ENCODE measurements at regions not wholly inside any gene's neighbourhood (a gene's known extent, or its start where the extent isn't known, plus 50 kb on each side); places are given as distances from the start of the nearest gene placed in this dataset.

GRCh38 chr10:44805466-44806210 is 105.5 kb upstream of the TMEM72 start:
- Histone ChIP-seq H4K20me1 (ENCODE audit: insufficient read depth, poor library complexity, severe bottlenecking) (no peaks in the 10 kb centered on the region), H3K9me3 (ENCODE audit: low read depth) (no peaks in the 10 kb centered on the region), H3K27ac (no peak overlapping the region), H3K4me3 (no peak overlapping the region), H3K36me3 (replicated peaks; ENCODE audit: insufficient read depth, low read depth) (no peaks in the 10 kb centered on the region), H3K4me2 (no peak overlapping the region), H2AFZ (no peak overlapping the region), H3K79me2 (no peaks in the 10 kb centered on the region), H3K9me2 (replicated peaks; ENCODE audit: insufficient read depth) (no peaks in the 10 kb centered on the region), H3K4me1 (ENCODE audit: insufficient read depth) (no peaks in the 10 kb centered on the region), H3K27me3 (no peaks in the 10 kb centered on the region)
- no peak for TF ChIP-seq EZH2 (IDR thresholded peaks at IDR 0.05; ENCODE audit: borderline replicate concordance)
- no peak for TF ChIP-seq CTCF (IDR thresholded peaks at IDR 0.05; ENCODE audit: poor library complexity)
- no peak for TF ChIP-seq EZH2phosphoT487 (IDR thresholded peaks at IDR 0.05; ENCODE audit: low read depth, severe bottlenecking, unreplicated experiment)
- 78% methylated on average over 6 of the region's 6 CpGs for WGBS (ENCODE audit: low lambda C conversion rate, missing lambda C conversion rate)
- DNase-seq (ENCODE audit: low spot score): no peak

DNA sequence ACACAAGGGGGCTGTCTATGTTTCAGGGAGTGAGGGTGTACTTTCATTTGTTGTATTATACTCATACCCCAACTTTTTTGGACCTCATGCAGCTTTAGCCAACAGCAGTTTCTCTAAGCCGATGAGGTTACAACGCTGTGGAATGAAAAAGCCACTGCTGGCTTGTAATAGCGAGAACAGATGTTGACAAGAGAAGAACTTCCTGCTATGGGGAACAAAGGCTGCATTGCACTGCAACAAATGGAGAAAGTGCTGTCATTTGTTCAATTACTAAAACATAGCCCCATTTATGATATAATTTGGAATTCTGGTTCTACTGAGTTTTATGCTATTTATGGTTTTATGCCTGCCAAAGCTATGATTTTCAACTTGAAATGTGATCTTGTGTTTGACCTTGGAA is 104.2 kb upstream of the TMEM72 start:
- TF ChIP-seq EZH2 (IDR thresholded peaks at IDR 0.05; ENCODE audit: borderline replicate concordance): no peak
- no peaks in the 10 kb centered on the region for H3K9me2 ChIP-seq (replicated peaks; ENCODE audit: insufficient read depth)
- no peaks in the 10 kb centered on the region for H4K20me1 ChIP-seq (ENCODE audit: insufficient read depth, poor library complexity, severe bottlenecking)
- no peak overlapping the region for H2AFZ ChIP-seq
- no peaks in the 10 kb centered on the region for H3K79me2 ChIP-seq
- 70% methylated on average over 3 of the region's 3 CpGs for WGBS (ENCODE audit: low lambda C conversion rate, missing lambda C conversion rate)
- no peak overlapping the region for H3K4me3 ChIP-seq
- no peaks in the 10 kb centered on the region for H3K4me1 ChIP-seq (ENCODE audit: insufficient read depth)
- no peak overlapping the region for H3K27ac ChIP-seq
- no peaks in the 10 kb centered on the region for H3K36me3 ChIP-seq (replicated peaks; ENCODE audit: insufficient read depth, low read depth)
- H3K27me3 ChIP-seq: no peaks in the 10 kb centered on the region
- DNase-seq (ENCODE audit: low spot score): no peak
- H3K9me3 ChIP-seq (ENCODE audit: low read depth): no peaks in the 10 kb centered on the region
- no peak overlapping the region for H3K4me2 ChIP-seq

GRCh38 chr10:44807451-44807850 is 103.7 kb upstream of the TMEM72 start:
- no peaks in the 10 kb centered on the region for H3K4me1 ChIP-seq (ENCODE audit: insufficient read depth)

GRCh38 chr10:44809647-44810046 is 101.5 kb upstream of the TMEM72 start:
- Histone ChIP-seq H3K36me3 (replicated peaks; ENCODE audit: insufficient read depth, low read depth) (no peaks in the 10 kb centered on the region), H2AFZ (no peak overlapping the region), H3K4me3 (no peak overlapping the region), H3K4me2 (no peak overlapping the region), H3K9me3 (ENCODE audit: low read depth) (no peaks in the 10 kb centered on the region), H3K4me1 (ENCODE audit: insufficient read depth) (no peaks in the 10 kb centered on the region), H4K20me1 (ENCODE audit: insufficient read depth, poor library complexity, severe bottlenecking) (no peaks in the 10 kb centered on the region), H3K79me2 (no peaks in the 10 kb centered on the region), H3K27me3 (no peaks in the 10 kb centered on the region), H3K27ac (no peak overlapping the region), H3K9me2 (replicated peaks; ENCODE audit: insufficient read depth) (no peaks in the 10 kb centered on the region)
- DNase-seq (ENCODE audit: low spot score): no peak
- no peak for TF ChIP-seq CTCF (IDR thresholded peaks at IDR 0.05; ENCODE audit: poor library complexity)
- no peak for TF ChIP-seq EZH2 (IDR thresholded peaks at IDR 0.05; ENCODE audit: borderline replicate concordance)
- no peak for TF ChIP-seq EZH2phosphoT487 (IDR thresholded peaks at IDR 0.05; ENCODE audit: low read depth, severe bottlenecking, unreplicated experiment)

More at GRCh38 chr10:44807451-44807850, 103.7 kb upstream of the TMEM72 start:
- H3K36me3 ChIP-seq (replicated peaks; ENCODE audit: insufficient read depth, low read depth): no peaks in the 10 kb centered on the region
- no peak overlapping the region for H3K27ac ChIP-seq
- H4K20me1 ChIP-seq (ENCODE audit: insufficient read depth, poor library complexity, severe bottlenecking): no peaks in the 10 kb centered on the region
- H3K79me2 ChIP-seq: no peaks in the 10 kb centered on the region
- no peak overlapping the region for H2AFZ ChIP-seq
- no peaks in the 10 kb centered on the region for H3K9me3 ChIP-seq (ENCODE audit: low read depth)
- no peak overlapping the region for H3K4me2 ChIP-seq
- H3K4me3 ChIP-seq: no peak overlapping the region
- DNase-seq (ENCODE audit: low spot score): no peak
- no peaks in the 10 kb centered on the region for H3K27me3 ChIP-seq
- H3K9me2 ChIP-seq (replicated peaks; ENCODE audit: insufficient read depth): no peaks in the 10 kb centered on the region
- TF ChIP-seq EZH2phosphoT487 (IDR thresholded peaks at IDR 0.05; ENCODE audit: low read depth, severe bottlenecking, unreplicated experiment) (no peak), EZH2 (IDR thresholded peaks at IDR 0.05; ENCODE audit: borderline replicate concordance) (no peak), CTCF (IDR thresholded peaks at IDR 0.05; ENCODE audit: poor library complexity) (no peak)

All from hepatocyte (in vitro differentiated cells).